ENCODE measurements at regions not wholly inside any gene's neighbourhood (a gene's known extent, or its start where the extent isn't known, plus 50 kb on each side); places are given as distances from the start of the nearest gene placed in this dataset.

GRCh38 chr5:84642324-84642723 lies 257.6 kb upstream of the EDIL3 start:
- TF ChIP-seq EZH2 (IDR thresholded peaks at IDR 0.05; ENCODE audit: borderline replicate concordance, low read depth, low read length, severe bottlenecking) (no peak), CTCF (IDR thresholded peaks at IDR 0.05; ENCODE audit: borderline replicate concordance, extremely low read depth, low read length, poor library complexity, severe bottlenecking) (no peak)

Data from DND-41 (cell line).